ENCODE measurements at regions not wholly inside any gene's neighbourhood (a gene's known extent, or its start where the extent isn't known, plus 50 kb on each side); places are given as distances from the start of the nearest gene placed in this dataset.
"Not testable (repeated sequence)": the region's sequence is repeated elsewhere in the genome, so short reads cannot be mapped to it uniquely, and the experiment has no call there.

DNA sequence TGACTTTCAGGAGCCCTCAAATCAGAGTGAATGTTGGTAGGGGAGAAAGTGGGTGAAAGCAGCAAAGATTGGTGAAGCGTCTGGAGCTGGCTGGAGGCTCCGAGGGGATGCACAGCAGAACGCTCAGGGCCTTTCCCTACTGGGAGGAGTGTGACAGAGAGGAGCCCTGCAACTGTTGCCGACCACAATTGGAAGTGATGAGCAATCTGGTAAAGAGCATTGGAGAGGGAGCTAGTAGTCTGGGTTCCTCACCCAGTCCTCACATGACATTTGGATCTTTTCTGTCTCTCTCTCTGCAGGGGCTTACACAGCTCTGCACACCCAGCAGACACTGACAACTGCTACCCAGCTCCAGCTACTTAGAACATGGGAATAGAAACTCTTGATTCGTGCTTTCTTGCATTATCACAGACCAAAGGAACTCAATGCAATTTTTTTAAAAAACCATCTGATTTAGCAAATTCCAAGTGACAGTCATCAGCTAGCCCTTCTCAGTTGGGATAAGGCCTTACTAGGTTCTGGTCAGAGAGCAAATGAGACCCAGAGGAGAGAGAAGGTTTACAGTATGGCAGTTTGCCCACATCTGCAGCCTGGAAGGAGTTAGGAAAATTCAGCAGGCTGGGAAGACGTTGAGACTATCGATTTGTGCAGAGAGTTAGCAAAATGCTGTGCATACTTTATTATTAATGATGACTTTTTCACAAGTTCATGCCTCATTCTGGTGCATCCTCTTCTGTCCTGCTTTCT is 278.0 kb upstream of the PLET1 start:
- WGBS, 2 experiments (ENCODE audit: extremely low coverage in 2 of 2, insufficient read length in 1 of 2), result no CpG with 5 or more reads among the region's 7 CpGs
- CTCF ChIA-PET, result no interaction called here
- BruUV-seq (replicated peaks), result no TSS peak

DNA sequence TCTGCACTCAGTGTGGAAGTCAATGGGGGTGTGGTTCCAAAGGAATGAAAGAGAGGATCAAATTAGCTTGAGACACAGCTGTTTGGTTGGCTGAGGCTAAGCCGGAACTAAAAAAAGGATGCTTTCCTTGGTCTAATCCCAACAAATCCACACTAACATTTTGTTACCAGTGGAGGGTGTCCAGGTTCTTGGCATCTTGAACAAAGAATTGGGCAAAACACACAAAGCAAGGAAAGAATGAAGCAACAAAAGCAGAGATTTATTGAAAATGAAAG is 278.6 kb upstream of the PLET1 start:
- H3K27me3 ChIP-seq (ENCODE audit: control insufficient read depth, insufficient read depth, low read length), result peaks cover 13% of the 10 kb centered on the region
- ATAC-seq (ENCODE audit: low read depth); H2AK5ac ChIP-seq (ENCODE audit: low read depth, low read length); H2AK9ac ChIP-seq (replicated peaks; ENCODE audit: low read depth, low read length, poor library complexity); H3K4me2 ChIP-seq (ENCODE audit: low read depth, low read length); H3K27ac ChIP-seq (ENCODE audit: insufficient read depth, low read length); in situ Hi-C loops (cut with MboI; ENCODE audit: low sequenced_read_pairs); H4K5ac ChIP-seq (ENCODE audit: low read depth, low read length); H2BK120ac ChIP-seq (ENCODE audit: low read depth, low read length); H4K8ac ChIP-seq (ENCODE audit: low read depth in 2 of 2, low read length in 2 of 2); H3K4me3 ChIP-seq (ENCODE audit: insufficient read depth, low read depth, low read length); H3K36me3 ChIP-seq (ENCODE audit: control insufficient read depth, insufficient read depth, low read length); CTCF ChIA-PET; DNase-seq; H3K56ac ChIP-seq (ENCODE audit: extremely low read depth, insufficient read depth, low read length); H3K14ac ChIP-seq (replicated peaks; ENCODE audit: low read depth, low read length); H3K79me1 ChIP-seq (ENCODE audit: low read depth in 1 of 2, low read length in 2 of 2); H2BK5ac ChIP-seq (ENCODE audit: low read depth, low read length, poor library complexity, severe bottlenecking); H2AFZ ChIP-seq (replicated peaks; ENCODE audit: low read length, poor library complexity); H4K20me1 ChIP-seq (ENCODE audit: insufficient read depth, low read length); H3K18ac ChIP-seq (ENCODE audit: low read depth, low read length); POLR2A ChIA-PET (ENCODE audit: unreplicated experiment); H3K23ac ChIP-seq (ENCODE audit: low read depth, low read length); H3K9me1 ChIP-seq (ENCODE audit: insufficient read depth, low read length); H3K4ac ChIP-seq (ENCODE audit: low read depth, low read length); H4K91ac ChIP-seq (ENCODE audit: insufficient read depth, low read depth, low read length); H2BK15ac ChIP-seq (ENCODE audit: low read depth, low read length); H2BK20ac ChIP-seq (ENCODE audit: low read depth, low read length); H3K4me1 ChIP-seq (ENCODE audit: control insufficient read depth, insufficient read depth, low read length); intact Hi-C loops (cut with micrococcal nuclease); dilution Hi-C loops (cut with HindIII; ENCODE audit: low sequenced_read_pairs, unreplicated experiment); H3K9me3 ChIP-seq (ENCODE audit: control insufficient read depth, insufficient read depth, low read length); BruUV-seq (replicated peaks); H3K9ac ChIP-seq (ENCODE audit: low read depth, low read length): not testable (repeated sequence)
- no CpG with 5 or more reads among the region's 1 CpG for WGBS, 2 experiments (ENCODE audit: extremely low coverage in 2 of 2, insufficient read length in 1 of 2)

More for the DNA sequence above, 278.0 kb upstream of the PLET1 start:
- no peak overlapping the region for H2BK120ac ChIP-seq (ENCODE audit: low read depth, low read length)
- no peak overlapping the region for H4K8ac ChIP-seq (ENCODE audit: low read depth in 2 of 2, low read length in 2 of 2)
- no peaks in the 10 kb centered on the region for H3K9me1 ChIP-seq (ENCODE audit: insufficient read depth, low read length)
- ATAC-seq (ENCODE audit: low read depth) (no peak), DNase-seq (no peak)
- peaks cover 14% of the 10 kb centered on the region for H3K27me3 ChIP-seq (ENCODE audit: control insufficient read depth, insufficient read depth, low read length)
- H3K4me2 ChIP-seq (ENCODE audit: low read depth, low read length), result no peak overlapping the region
- H3K9ac ChIP-seq (ENCODE audit: low read depth, low read length), result no peak overlapping the region
- no peaks in the 10 kb centered on the region for H3K4me1 ChIP-seq (ENCODE audit: control insufficient read depth, insufficient read depth, low read length)
- no peak overlapping the region for H3K4me3 ChIP-seq (ENCODE audit: insufficient read depth, low read depth, low read length)
- H3K18ac ChIP-seq (ENCODE audit: low read depth, low read length), result no peak overlapping the region
- POLR2A ChIA-PET (ENCODE audit: unreplicated experiment), result no interaction called here
- no peak overlapping the region for H2AK5ac ChIP-seq (ENCODE audit: low read depth, low read length)
- no peak overlapping the region for H3K4ac ChIP-seq (ENCODE audit: low read depth, low read length)
- H2AFZ ChIP-seq (replicated peaks; ENCODE audit: low read length, poor library complexity), result no peak overlapping the region
- no peak overlapping the region for H3K23ac ChIP-seq (ENCODE audit: low read depth, low read length)
- no peaks in the 10 kb centered on the region for H3K9me3 ChIP-seq (ENCODE audit: control insufficient read depth, insufficient read depth, low read length)
- in situ Hi-C loops (cut with MboI; ENCODE audit: low sequenced_read_pairs) (no loop called here), dilution Hi-C loops (cut with HindIII; ENCODE audit: low sequenced_read_pairs, unreplicated experiment) (no loop called here), intact Hi-C loops (cut with micrococcal nuclease) (no loop called here)
- no peak overlapping the region for H2BK5ac ChIP-seq (ENCODE audit: low read depth, low read length, poor library complexity, severe bottlenecking)
- TF ChIP-seq NFE2L2 (IDR thresholded peaks at IDR 0.05; ENCODE audit: low read depth, low read length), result no peak
- no peak overlapping the region for H4K91ac ChIP-seq (ENCODE audit: insufficient read depth, low read depth, low read length)
- H2BK15ac ChIP-seq (ENCODE audit: low read depth, low read length), result no peak overlapping the region
- H3K36me3 ChIP-seq (ENCODE audit: control insufficient read depth, insufficient read depth, low read length), result no peaks in the 10 kb centered on the region
- H2AK9ac ChIP-seq (replicated peaks; ENCODE audit: low read depth, low read length, poor library complexity), result no peak overlapping the region
- H3K56ac ChIP-seq (ENCODE audit: extremely low read depth, insufficient read depth, low read length), result no peak overlapping the region
- H4K5ac ChIP-seq (ENCODE audit: low read depth, low read length), result no peak overlapping the region
- H2BK20ac ChIP-seq (ENCODE audit: low read depth, low read length), result no peak overlapping the region
- H4K20me1 ChIP-seq (ENCODE audit: insufficient read depth, low read length), result no peaks in the 10 kb centered on the region
- H3K14ac ChIP-seq (replicated peaks; ENCODE audit: low read depth, low read length), result no peak overlapping the region
- no peak overlapping the region for H3K27ac ChIP-seq (ENCODE audit: insufficient read depth, low read length)
- H3K79me1 ChIP-seq (ENCODE audit: low read depth in 1 of 2, low read length in 2 of 2), result no peaks in the 10 kb centered on the region
